Left lung (tissue), 4 donors: ENCODE measurements at regions not wholly inside any gene's neighbourhood (a gene's known extent, or its start where the extent isn't known, plus 50 kb on each side); places are given as distances from the start of the nearest gene placed in this dataset.
A peak's percentile ranks its signal among the peaks of the same experiment; 100 is the strongest.

Source experiments
- ATAC-seq: fragments of 200-7000 bp; cut with Tn5 transposase; one replicate; pipeline ENCODE4 v1.9.1; 2020; ENCODE audit warnings: moderate library complexity
- DNase-seq, 4 donors: peaks; one replicate each; pipeline ENCODE4 v3.0.0-alpha.2; 2013 to 2020
- H3K27ac ChIP-seq, 2 donors: fragments of 200-600 bp; sonication (generic) in 1 of 2; one replicate each; pipeline versions ENCODE4 v1.5.0 to v1.8.0; 2020 to 2021
- H3K27me3 ChIP-seq, 2 donors: fragments of 200-600 bp; sonication (generic) in 1 of 2; one replicate each; pipeline versions ENCODE4 v1.5.0 to v1.8.0; 2020 to 2021
- H3K36me3 ChIP-seq, 2 donors: fragments of 200-600 bp; sonication (generic) in 1 of 2; one replicate each; pipeline versions ENCODE4 v1.5.0 to v1.8.0; 2020 to 2021
- H3K4me1 ChIP-seq, 2 donors: fragments of 200-600 bp; one replicate each; pipeline ENCODE4 v1.8.0; 2021
- H3K4me3 ChIP-seq, 2 donors: fragments of 200-600 bp; sonication (generic) in 1 of 2; one replicate each; pipeline versions ENCODE4 v1.5.0 to v1.8.0; 2020 to 2021; ENCODE audit warnings: mild to moderate bottlenecking in 1 of 2
- H3K9me3 ChIP-seq, 2 donors: fragments of 200-600 bp; sonication (generic) in 1 of 2; one replicate each; pipeline versions ENCODE4 v1.5.0 to v1.8.0; 2020 to 2021
- intact Hi-C, 2 donors: fragments of 100-400 bp; cut with DNase I; formaldehyde crosslinking; loops; one replicate each; pipeline versions ENCODE4 v1.11.2 to v1.14.2; 2022
- TF ChIP-seq, protein P1 (sequence below), 2 donors: fragments of 200-600 bp; sonication (generic) in 1 of 2; IDR thresholded peaks; one replicate each; pipeline versions ENCODE4 v1.5.0 to v1.8.0; 2021; ENCODE audit warnings: antibody characterized with exemption in 2 of 2
- donor health status: DM: no; HTN: yes; CAD: no.
- donor health status: DM: no; HTN: no; CAD: no.

DNA sequence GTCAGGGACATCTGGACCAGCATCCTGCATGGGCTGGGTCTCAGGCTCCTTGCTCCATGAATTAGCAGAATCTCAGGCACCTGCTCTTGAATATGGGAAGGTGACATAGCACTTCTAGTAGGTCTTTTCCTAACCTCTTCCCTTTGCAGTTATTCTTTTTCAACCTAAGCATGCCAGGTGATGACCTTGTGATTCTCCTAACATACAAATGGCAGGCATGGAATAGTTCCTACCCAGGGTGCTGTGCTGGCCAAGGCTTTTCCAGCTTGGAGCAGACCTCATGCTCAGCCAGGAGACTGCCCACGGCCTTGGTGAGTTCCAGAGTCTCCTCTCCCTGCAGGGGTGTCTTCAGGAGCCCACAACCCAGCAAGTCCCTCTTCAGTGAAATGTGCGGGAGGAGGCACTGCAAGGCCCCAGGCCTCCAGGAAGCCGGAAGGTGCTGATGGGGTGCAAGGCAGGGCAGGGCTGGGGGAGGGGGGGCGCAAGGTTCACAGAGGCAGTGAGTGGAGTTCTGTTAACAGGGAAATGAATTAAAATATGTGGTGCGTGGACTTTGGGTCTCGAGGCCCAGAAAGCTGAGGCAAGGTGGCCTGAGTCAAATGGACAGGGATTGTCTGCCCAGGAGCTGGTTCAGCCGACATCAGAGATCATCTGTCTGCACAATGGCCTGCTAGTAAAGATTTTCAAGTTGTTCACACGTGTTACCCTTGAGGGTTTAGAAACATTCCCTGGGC, 75.9 kb upstream of the SEPTIN5 start:
- intact Hi-C loops: loop anchor here in 1 of 2 donors (10.0 kb wide), 1 partner anchor 144 kb away; no protein-coding TSS in a partner anchor
- H3K27me3 ChIP-seq: peaks cover 0 to 20% of the 10 kb centered on the region in 2 donors

DNA sequence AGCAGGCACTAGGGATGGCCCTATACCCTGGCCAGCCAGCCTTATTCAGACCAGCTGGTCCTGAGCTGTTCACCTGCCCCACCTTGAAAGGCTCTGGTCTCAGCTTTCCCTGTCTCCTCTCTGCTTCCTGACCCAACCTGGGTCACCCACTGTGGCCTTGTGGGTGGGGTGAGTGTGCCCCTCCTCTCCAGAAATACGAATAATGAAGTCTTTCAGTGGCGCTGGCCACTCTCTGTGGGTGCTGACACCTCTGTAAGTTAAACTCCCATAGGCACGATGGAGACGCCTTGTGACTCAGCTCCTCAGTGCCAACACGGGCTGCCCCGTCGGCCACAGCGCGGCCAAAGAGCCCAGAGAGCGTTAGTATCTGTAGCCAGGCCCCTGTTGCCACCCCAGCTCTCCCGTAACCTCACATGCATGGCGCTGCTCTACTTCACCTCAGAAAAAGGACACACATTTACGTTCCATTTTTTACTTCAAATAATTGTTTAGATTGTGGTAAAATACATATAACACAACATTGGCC, 74.6 kb upstream of the SEPTIN5 start:
- intact Hi-C loops: loop anchor here in 1 of 2 donors (10.0 kb wide), 1 partner anchor 145 kb away; no protein-coding TSS in a partner anchor

More for the DNA sequence above, 75.9 kb upstream of the SEPTIN5 start:
- H3K9me3 ChIP-seq: no peaks in the 10 kb centered on the region
- no peak overlapping the region for H3K4me3 ChIP-seq
- ATAC-seq (no peak), DNase-seq (no peak)
- H3K4me1 ChIP-seq: peaks cover 0 to 1% of the 10 kb centered on the region in 2 donors
- TF ChIP-seq, protein P1, sequence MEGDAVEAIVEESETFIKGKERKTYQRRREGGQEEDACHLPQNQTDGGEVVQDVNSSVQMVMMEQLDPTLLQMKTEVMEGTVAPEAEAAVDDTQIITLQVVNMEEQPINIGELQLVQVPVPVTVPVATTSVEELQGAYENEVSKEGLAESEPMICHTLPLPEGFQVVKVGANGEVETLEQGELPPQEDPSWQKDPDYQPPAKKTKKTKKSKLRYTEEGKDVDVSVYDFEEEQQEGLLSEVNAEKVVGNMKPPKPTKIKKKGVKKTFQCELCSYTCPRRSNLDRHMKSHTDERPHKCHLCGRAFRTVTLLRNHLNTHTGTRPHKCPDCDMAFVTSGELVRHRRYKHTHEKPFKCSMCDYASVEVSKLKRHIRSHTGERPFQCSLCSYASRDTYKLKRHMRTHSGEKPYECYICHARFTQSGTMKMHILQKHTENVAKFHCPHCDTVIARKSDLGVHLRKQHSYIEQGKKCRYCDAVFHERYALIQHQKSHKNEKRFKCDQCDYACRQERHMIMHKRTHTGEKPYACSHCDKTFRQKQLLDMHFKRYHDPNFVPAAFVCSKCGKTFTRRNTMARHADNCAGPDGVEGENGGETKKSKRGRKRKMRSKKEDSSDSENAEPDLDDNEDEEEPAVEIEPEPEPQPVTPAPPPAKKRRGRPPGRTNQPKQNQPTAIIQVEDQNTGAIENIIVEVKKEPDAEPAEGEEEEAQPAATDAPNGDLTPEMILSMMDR (IDR thresholded peaks at IDR 0.05): no peak
- no peak overlapping the region for H3K27ac ChIP-seq
- H3K36me3 ChIP-seq: no peaks in the 10 kb centered on the region

DNA sequence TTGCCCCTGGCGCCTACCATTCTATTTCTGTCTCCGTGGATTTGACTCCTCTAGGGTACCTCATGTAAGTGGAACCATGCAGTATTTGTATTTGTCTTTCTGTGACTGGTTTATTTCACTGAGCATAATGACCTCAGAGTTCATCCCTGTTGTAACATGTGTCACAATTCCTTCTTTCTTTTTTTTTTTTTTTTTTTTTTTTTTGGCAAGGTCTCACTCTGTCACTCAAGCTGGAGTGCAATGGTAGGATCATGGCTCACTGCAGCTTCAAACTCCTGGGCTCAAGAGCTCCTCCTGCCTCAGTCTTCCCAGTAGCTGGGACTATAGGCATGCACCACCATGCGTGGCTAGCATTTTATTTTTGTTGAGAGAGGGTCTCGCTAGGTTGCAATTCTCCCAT, 74.0 kb upstream of the SEPTIN5 start:
- DNase-seq: no peak
- no peak for ATAC-seq
- H3K9me3 ChIP-seq: no peaks in the 10 kb centered on the region
- peaks cover 0 to 33% of the 10 kb centered on the region in 2 donors for H3K27me3 ChIP-seq
- H3K36me3 ChIP-seq: no peaks in the 10 kb centered on the region
- H3K4me1 ChIP-seq: peaks cover 0 to 13% of the 10 kb centered on the region in 2 donors
- H3K27ac ChIP-seq: no peak overlapping the region
- intact Hi-C loops: no loop called here
- TF ChIP-seq, protein P1 (IDR thresholded peaks at IDR 0.05): no peak
- H3K4me3 ChIP-seq: no peak overlapping the region

More for the DNA sequence above, 74.6 kb upstream of the SEPTIN5 start:
- Histone ChIP-seq H3K27me3 (peaks cover 0 to 27% of the 10 kb centered on the region in 2 donors), H3K9me3 (no peaks in the 10 kb centered on the region), H3K4me1 (peaks cover 0 to 13% of the 10 kb centered on the region in 2 donors), H3K4me3 (no peak overlapping the region), H3K36me3 (no peaks in the 10 kb centered on the region), H3K27ac (no peak overlapping the region)
- TF ChIP-seq, protein P1 (IDR thresholded peaks at IDR 0.05): no peak
- DNase-seq (no peak), ATAC-seq (no peak)

DNA sequence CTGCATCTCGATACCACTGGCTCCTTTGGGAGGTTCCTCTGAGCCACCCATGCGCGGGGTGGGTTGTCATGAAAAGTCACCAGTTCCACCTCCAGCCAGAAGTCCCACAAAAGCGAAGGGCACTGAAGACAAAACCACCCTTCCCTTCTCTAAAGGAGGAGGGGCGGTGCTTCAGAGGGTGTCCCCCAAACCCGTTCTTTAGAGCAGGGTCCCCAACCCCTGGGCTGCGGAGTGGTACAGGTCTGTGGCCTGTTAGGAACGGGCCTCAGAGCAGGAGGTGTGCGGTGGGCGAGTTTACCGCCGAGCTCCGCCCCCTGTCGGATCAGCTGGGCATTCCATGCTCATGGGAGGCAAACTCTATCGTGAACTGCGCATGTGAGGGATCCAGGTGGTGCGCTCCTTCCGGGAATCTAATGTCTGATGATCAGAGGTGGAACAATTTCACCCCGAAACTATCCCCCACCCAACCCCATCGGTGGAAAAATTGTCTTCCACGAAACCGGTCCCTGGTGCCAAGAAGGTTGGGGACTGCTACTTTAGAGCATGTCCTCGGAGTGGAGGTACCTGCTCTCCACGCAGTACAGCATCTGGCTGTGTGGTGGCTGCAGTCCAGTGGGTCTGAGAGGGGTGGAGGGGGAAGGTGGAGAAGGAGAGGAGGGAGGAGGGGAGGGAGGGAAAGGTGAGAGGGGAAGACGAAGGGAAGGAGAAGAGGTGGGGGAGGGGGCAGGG, 72.9 kb upstream of the SEPTIN5 start:
- no peak overlapping the region for H3K4me3 ChIP-seq
- no peaks in the 10 kb centered on the region for H3K36me3 ChIP-seq
- H3K4me1 ChIP-seq: peaks cover 0 to 13% of the 10 kb centered on the region in 2 donors
- H3K27me3 ChIP-seq: peaks cover 0 to 44% of the 10 kb centered on the region in 2 donors
- ATAC-seq (peak; percentile 88), DNase-seq (no peak)
- TF ChIP-seq, protein P1 (IDR thresholded peaks at IDR 0.05): peak in 1 of 2 donors; percentile 17
- intact Hi-C loops: no loop called here
- no peaks in the 10 kb centered on the region for H3K9me3 ChIP-seq
- no peak overlapping the region for H3K27ac ChIP-seq

DNA sequence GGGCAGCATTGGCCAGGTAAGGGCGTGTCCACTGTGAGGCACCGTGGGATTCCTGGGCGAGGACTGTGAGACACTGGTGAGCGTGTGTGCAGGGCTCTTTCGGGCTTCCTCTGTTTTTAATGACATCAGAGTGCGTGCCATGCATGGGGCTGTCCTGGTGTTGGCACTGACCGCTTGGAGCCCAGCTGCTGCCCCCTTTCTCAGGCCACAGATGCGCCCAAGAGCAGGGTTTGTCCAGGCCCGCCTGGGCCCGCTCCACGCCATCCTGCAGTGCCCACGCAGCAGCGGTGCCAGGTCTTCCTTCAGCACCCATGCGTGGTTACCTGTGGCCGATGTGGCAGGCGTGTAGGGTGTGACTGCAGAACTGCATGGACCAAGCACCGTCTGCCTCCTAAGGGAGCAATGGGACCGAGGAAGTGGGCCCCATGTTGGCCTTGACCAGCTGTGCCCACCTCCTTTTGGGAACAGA, 72.3 kb upstream of the SEPTIN5 start:
- H3K27me3 ChIP-seq: peaks cover 0 to 44% of the 10 kb centered on the region in 2 donors
- peaks cover 0 to under 1% of the 10 kb centered on the region in 2 donors for H3K9me3 ChIP-seq
- TF ChIP-seq, protein P1 (IDR thresholded peaks at IDR 0.05): no peak
- H3K36me3 ChIP-seq: no peaks in the 10 kb centered on the region
- intact Hi-C loops: no loop called here
- H3K27ac ChIP-seq: no peak overlapping the region
- peaks cover 0 to 13% of the 10 kb centered on the region in 2 donors for H3K4me1 ChIP-seq
- no peak overlapping the region for H3K4me3 ChIP-seq
- DNase-seq (no peak), ATAC-seq (no peak)
